GM12891 (cell line): ENCODE measurements at regions not wholly inside any gene's neighbourhood (a gene's known extent, or its start where the extent isn't known, plus 50 kb on each side); places are given as distances from the start of the nearest gene placed in this dataset.

Experiments used
- PAX5 ChIP-seq: IDR thresholded peaks from 2 replicates; pipeline ENCODE4 v1.6.1; 2011; ENCODE audit warnings: low read length, moderate library complexity, mild to moderate bottlenecking; ENCODE audit not compliant: insufficient read depth, severe bottlenecking
- POLR2A ChIP-seq: IDR thresholded peaks from 2 replicates; pipeline ENCODE4 v1.6.1; 2011; ENCODE audit warnings: low read depth, low read length, control low read depth
- POLR2AphosphoS5 ChIP-seq: IDR thresholded peaks from 2 replicates; pipeline ENCODE4 v1.6.1; 2011; ENCODE audit warnings: low read depth, low read length, control low read depth
- POU2F2 ChIP-seq: IDR thresholded peaks from 2 replicates; pipeline ENCODE4 v1.6.1; 2011; ENCODE audit warnings: low read depth, mild to moderate bottlenecking, control low read depth, low read length, moderate library complexity
- SPI1 ChIP-seq: IDR thresholded peaks from 2 replicates; pipeline ENCODE4 v1.6.1; 2011; ENCODE audit warnings: low read depth, low read length, control low read depth
- TAF1 ChIP-seq: IDR thresholded peaks from 2 replicates; pipeline ENCODE4 v1.6.1; 2011; ENCODE audit warnings: low read depth, low read length, control low read depth

DNA sequence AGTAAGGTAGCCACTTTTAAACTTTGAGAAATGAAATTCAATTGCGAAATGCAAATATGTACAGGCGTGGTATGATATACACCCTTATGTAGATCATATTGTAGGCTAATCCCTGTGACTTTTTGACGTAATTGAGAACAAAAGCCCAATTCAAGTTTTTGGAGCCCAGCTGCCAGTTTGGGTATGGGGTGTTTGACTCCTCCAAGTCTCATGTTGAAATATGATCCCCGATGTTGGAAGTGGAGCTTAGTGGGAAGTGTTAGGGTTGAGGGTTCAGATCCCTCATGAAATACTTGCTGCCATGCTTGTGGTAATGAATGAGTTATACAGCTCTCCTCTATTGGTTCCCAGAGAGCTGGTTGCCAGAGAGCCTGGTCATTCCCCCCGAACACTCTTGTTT lies 1666.8 kb downstream of the SUCLG1 start:
- no peak for TF ChIP-seq POLR2A
- no peak for TF ChIP-seq POLR2AphosphoS5
- TF ChIP-seq TAF1 = no peak
- TF ChIP-seq POU2F2 = no peak
- no peak for TF ChIP-seq PAX5
- no peak for TF ChIP-seq SPI1
